EH (cell line): ENCODE measurements at regions not wholly inside any gene's neighbourhood (a gene's known extent, or its start where the extent isn't known, plus 50 kb on each side); places are given as distances from the start of the nearest gene placed in this dataset.

Source experiments
- DNase-seq: peaks from one replicate; pipeline ENCODE4 v3.0.0-alpha.2; 2015; ENCODE audit warnings: low read depth

- DNase-seq, result no peak
Measured at GRCh38 chr11:70824605-70825245, 426.4 kb downstream of the CTTN start.

GRCh38 chr11:70825893-70826540, 426.4 kb downstream of the SHANK2 start:
- no peak for DNase-seq

GRCh38 chr11:70826541-70827335, 425.6 kb downstream of the SHANK2 start:
- DNase-seq, result no peak

- DNase-seq, result no peak
Measured at GRCh38 chr11:70828593-70829082, 423.7 kb downstream of the SHANK2 start.

GRCh38 chr11:70829134-70829885, 423.1 kb downstream of the SHANK2 start:
- DNase-seq, result no peak

- DNase-seq, result no peak
Measured at GRCh38 chr11:70829886-70830272, 422.5 kb downstream of the SHANK2 start.

GRCh38 chr11:70833011-70833410, 419.4 kb downstream of the SHANK2 start:
- DNase-seq, result no peak

GRCh38 chr11:70833554-70833953, 418.8 kb downstream of the SHANK2 start:
- no peak for DNase-seq

GRCh38 chr11:70834277-70834940, 418.0 kb downstream of the SHANK2 start:
- DNase-seq, result no peak

- DNase-seq, result no peak
Measured at GRCh38 chr11:70834984-70835560, 417.3 kb downstream of the SHANK2 start.

- DNase-seq, result no peak
Measured at GRCh38 chr11:70836071-70836470, 416.3 kb downstream of the SHANK2 start.

- DNase-seq, result no peak
Measured at GRCh38 chr11:70838198-70838597, 414.2 kb downstream of the SHANK2 start.

GRCh38 chr11:70839851-70840250, 412.5 kb downstream of the SHANK2 start:
- no peak for DNase-seq

- no peak for DNase-seq
Measured at GRCh38 chr11:70841264-70841663, 411.1 kb downstream of the SHANK2 start.

GRCh38 chr11:70842256-70842655, 410.1 kb downstream of the SHANK2 start:
- DNase-seq, result no peak

- no peak for DNase-seq
Measured at GRCh38 chr11:70842701-70843100, 409.7 kb downstream of the SHANK2 start.

GRCh38 chr11:70843906-70844305, 408.5 kb downstream of the SHANK2 start:
- DNase-seq, result no peak

GRCh38 chr11:70844387-70844786, 408.0 kb downstream of the SHANK2 start:
- DNase-seq, result no peak

GRCh38 chr11:70845591-70846041, 406.8 kb downstream of the SHANK2 start:
- DNase-seq, result no peak

GRCh38 chr11:70846781-70847655, 405.4 kb downstream of the SHANK2 start:
- no peak for DNase-seq
